ENCODE measurements at regions not wholly inside any gene's neighbourhood (a gene's known extent, or its start where the extent isn't known, plus 50 kb on each side); places are given as distances from the start of the nearest gene placed in this dataset.
A peak's percentile ranks its signal among the peaks of the same experiment; 100 is the strongest.

- DNase-seq: no peak
- TF ChIP-seq CTCF (IDR thresholded peaks at IDR 0.05): no peak
- WGBS, 2 donors: 62 to 69% methylated on average over 2 of the region's 2 CpGs
- H3K27me3 ChIP-seq: no peaks in the 10 kb centered on the region
- H3K27ac ChIP-seq: no peak overlapping the region
- FAIRE-seq: no peak
- H3K9me3 ChIP-seq: no peaks in the 10 kb centered on the region
- H3K36me3 ChIP-seq: no peaks in the 10 kb centered on the region
- ATAC-seq: no peak
- H3K4me3 ChIP-seq: no peak overlapping the region
- intact Hi-C loops (cut with DNase I): no loop called here
- H3K4me1 ChIP-seq: no peaks in the 10 kb centered on the region
These were observed 127.2 kb upstream of the ZNF366 start for GRCh38 chr5:72634444-72634843.

- no peak for DNase-seq
- H3K9me3 ChIP-seq: no peaks in the 10 kb centered on the region
- no peak for FAIRE-seq
- no peak overlapping the region for H3K4me3 ChIP-seq
- no peaks in the 10 kb centered on the region for H3K27me3 ChIP-seq
- no peak overlapping the region for H3K27ac ChIP-seq
- peak in 2 of 4 donors; percentile 21 to 29 for ATAC-seq
- no peak for TF ChIP-seq CTCF (IDR thresholded peaks at IDR 0.05)
- WGBS, 2 donors: 90 to 97% methylated on average over 1 of the region's 1 CpG
- H3K36me3 ChIP-seq: no peaks in the 10 kb centered on the region
- no peaks in the 10 kb centered on the region for H3K4me1 ChIP-seq
- intact Hi-C loops (cut with DNase I): no loop called here
These were observed 126.4 kb upstream of the ZNF366 start for GRCh38 chr5:72633649-72634048.

- intact Hi-C loops (cut with DNase I): no loop called here
- Histone ChIP-seq H3K4me1 (no peaks in the 10 kb centered on the region), H3K9me3 (no peaks in the 10 kb centered on the region), H3K27ac (no peak overlapping the region), H3K27me3 (no peaks in the 10 kb centered on the region), H3K4me3 (no peak overlapping the region), H3K36me3 (no peaks in the 10 kb centered on the region)
- DNase-seq: no peak
- peak in 1 of 4 donors; percentile 47 for ATAC-seq
- 74 to 95% methylated on average over 2 of the region's 2 CpGs for WGBS, 2 donors
- TF ChIP-seq CTCF (IDR thresholded peaks at IDR 0.05): no peak
- no peak for FAIRE-seq
These were observed 125.8 kb upstream of the ZNF366 start for GRCh38 chr5:72633041-72633445.

- no peak for TF ChIP-seq CTCF (IDR thresholded peaks at IDR 0.05)
- H3K4me1 ChIP-seq: no peaks in the 10 kb centered on the region
These were observed 123.5 kb upstream of the ZNF366 start for GRCh38 chr5:72630721-72631120.

GRCh38 chr5:72630081-72630480 is 122.9 kb upstream of the ZNF366 start:
- Histone ChIP-seq H3K27me3 (no peaks in the 10 kb centered on the region), H3K9me3 (no peaks in the 10 kb centered on the region), H3K4me3 (no peak overlapping the region), H3K4me1 (no peaks in the 10 kb centered on the region), H3K36me3 (no peaks in the 10 kb centered on the region), H3K27ac (no peak overlapping the region)
- 89 to 94% methylated on average over 2 of the region's 2 CpGs for WGBS, 2 donors
- DNase-seq (no peak), FAIRE-seq (no peak), ATAC-seq (no peak)
- no peak for TF ChIP-seq CTCF (IDR thresholded peaks at IDR 0.05)
- intact Hi-C loops (cut with DNase I): no loop called here

More at GRCh38 chr5:72630721-72631120, 123.5 kb upstream of the ZNF366 start:
- Histone ChIP-seq H3K36me3 (no peaks in the 10 kb centered on the region), H3K9me3 (no peaks in the 10 kb centered on the region), H3K27me3 (no peaks in the 10 kb centered on the region), H3K4me3 (no peak overlapping the region), H3K27ac (no peak overlapping the region)
- FAIRE-seq (no peak), ATAC-seq (no peak), DNase-seq (no peak)
- WGBS, 2 donors: 76 to 84% methylated on average over 6 of the region's 6 CpGs
- intact Hi-C loops (cut with DNase I): no loop called here
